SK-N-SH (cell line): ENCODE measurements at regions not wholly inside any gene's neighbourhood (a gene's known extent, or its start where the extent isn't known, plus 50 kb on each side); places are given as distances from the start of the nearest gene placed in this dataset.

Experiments used
- CTCF ChIA-PET: fragments of 300-600, 350-600 bp; formaldehyde crosslinking; extraction: SDS; loops from one replicate; lab custom pipeline; 2021; lab: Yijun Ruan, JAX
- POLR2A ChIA-PET: fragments of 350-600 bp; sonication (Branson Sonifier 250); formaldehyde crosslinking; extraction: SDS; loops from one replicate; lab custom pipeline; 2020; ENCODE audit warnings: antibody characterized with exemption, inconsistent platforms; lab: Yijun Ruan, JAX
- DNase-seq: peaks from one replicate; pipeline ENCODE4 v3.0.0; 2012
- H2AFZ ChIP-seq: fragments of 200-600 bp; sonication (generic); 2 replicates; pipeline ENCODE4 v1.8.1; 2016; ENCODE audit warnings: antibody characterized with exemption, mild to moderate bottlenecking, low read depth
- H3F3A ChIP-seq: fragments of 200-600 bp; sonication (generic); replicated peaks from 2 replicates; pipeline ENCODE3; 2016; ENCODE audit warnings: antibody characterized with exemption, mild to moderate bottlenecking; ENCODE audit not compliant: insufficient read depth
- H3K27ac ChIP-seq, 2 experiments: fragments of 200-500 bp in 1 of 2; fragments of 200-600 bp in 1 of 2; sonication (Bioruptor generic) in 1 of 2; sonication (generic), shearing (Covaris generic) in 1 of 2; 2 replicates each; pipeline versions ENCODE4 v1.5.1 to v1.6.1; 2014 to 2016; ENCODE audit warnings: low read depth in 2 of 2, inconsistent platforms in 1 of 2, low read length in 1 of 2, mild to moderate bottlenecking in 1 of 2, mixed read lengths in 1 of 2
- H3K27me3 ChIP-seq: fragments of 200-600 bp; sonication (generic), shearing (Covaris generic); 2 replicates; pipeline ENCODE4 v1.6.1; 2016; ENCODE audit warnings: mixed run types; ENCODE audit not compliant: insufficient read depth
- H3K36me3 ChIP-seq, 2 experiments: fragments of 200-500 bp in 1 of 2; fragments of 200-600 bp in 1 of 2; sonication (Bioruptor generic) in 1 of 2; sonication (generic) in 1 of 2; replicated peaks in 1 of 2; 2 replicates each; pipeline versions ENCODE3 to v1.5.1; 2014 to 2016; ENCODE audit warnings: low read length in 1 of 2, mild to moderate bottlenecking in 1 of 2; ENCODE audit not compliant: insufficient read depth in 2 of 2, control insufficient read depth in 1 of 2
- H3K4me1 ChIP-seq, 2 experiments: fragments of 200-500 bp in 1 of 2; fragments of 200-600 bp in 1 of 2; sonication (Bioruptor generic) in 1 of 2; sonication (generic), shearing (Covaris generic) in 1 of 2; 2 replicates each; pipeline versions ENCODE4 v1.5.1 to v1.6.1; 2014 to 2016; ENCODE audit warnings: low read depth in 1 of 2, low read length in 1 of 2, mixed run types in 1 of 2; ENCODE audit not compliant: insufficient read depth in 2 of 2, control insufficient read depth in 1 of 2
- H3K4me2 ChIP-seq: fragments of 200-600 bp; sonication (generic), shearing (Covaris generic); 2 replicates; pipeline ENCODE4 v1.6.1; 2017; ENCODE audit warnings: mixed run types
- H3K4me3 ChIP-seq, 2 experiments: fragments of 200-500 bp in 1 of 2; fragments of 200-600 bp in 1 of 2; sonication (Bioruptor generic) in 1 of 2; sonication (generic), shearing (Covaris generic) in 1 of 2; 2 replicates each; pipeline versions ENCODE4 v1.5.1 to v1.8.1; 2014 to 2016; ENCODE audit warnings: low read depth in 2 of 2, inconsistent platforms in 1 of 2, low read length in 1 of 2, mild to moderate bottlenecking in 1 of 2, mixed read lengths in 1 of 2, moderate library complexity in 1 of 2
- H3K79me2 ChIP-seq: fragments of 200-600 bp; sonication (generic); 2 replicates; pipeline ENCODE4 v1.8.1; 2017; ENCODE audit warnings: mild to moderate bottlenecking; ENCODE audit not compliant: insufficient read depth
- H3K9ac ChIP-seq: fragments of 200-600 bp; sonication (generic); 2 replicates; pipeline ENCODE4 v1.6.1; 2017; ENCODE audit warnings: mixed run types
- H3K9me2 ChIP-seq: fragments of 200-600 bp; sonication (generic); 2 replicates; pipeline ENCODE4 v1.6.1; 2017; ENCODE audit warnings: mixed run types
- H3K9me3 ChIP-seq: fragments of 200-600 bp; sonication (generic); 2 replicates; pipeline ENCODE4 v1.6.1; 2017; ENCODE audit warnings: mixed run types, mild to moderate bottlenecking, moderate library complexity
- H4K20me1 ChIP-seq: fragments of 200-600 bp; sonication (generic); 2 replicates; pipeline ENCODE4 v1.6.1; 2017; ENCODE audit warnings: mild to moderate bottlenecking, mixed run types; ENCODE audit not compliant: insufficient read depth
- CHD2 ChIP-seq: fragments of 150-350 bp; IDR thresholded peaks from 2 replicates; pipeline ENCODE4 v1.6.1; 2018; ENCODE audit warnings: low read length; ENCODE audit not compliant: partially characterized antibody
- EP300 ChIP-seq, 2 experiments: IDR thresholded peaks; 2 replicates each; pipeline versions ENCODE4 v1.4.0 to v1.6.1; 2012; ENCODE audit warnings: borderline replicate concordance in 1 of 2, low read depth in 1 of 2, low read length in 1 of 2
- EZH2phosphoT487 ChIP-seq: fragments of 200-600 bp; sonication (generic); IDR thresholded peaks from 2 replicates; pipeline ENCODE4 v1.6.1; 2017; ENCODE audit warnings: low read depth, mixed run types, mild to moderate bottlenecking, antibody characterized with exemption, moderate library complexity, borderline replicate concordance
- FOXJ3 ChIP-seq: sonication (generic); formaldehyde crosslinking; IDR thresholded peaks from 2 replicates; pipeline ENCODE4 v1.5.1; 2020; ENCODE audit warnings: mild to moderate bottlenecking, missing genetic modification reagents
- GABPA ChIP-seq: IDR thresholded peaks from 2 replicates; pipeline ENCODE4 v1.4.0; 2012; ENCODE audit warnings: low read depth, mild to moderate bottlenecking
- GATA2 ChIP-seq: sonication (generic); formaldehyde crosslinking; IDR thresholded peaks from 2 replicates; pipeline ENCODE4 v1.5.0; 2020; ENCODE audit warnings: mild to moderate bottlenecking, missing genetic modification reagents
- MEF2A ChIP-seq: IDR thresholded peaks from 2 replicates; pipeline ENCODE4 v1.4.0; 2012; ENCODE audit warnings: low read depth, borderline replicate concordance
- MXI1 ChIP-seq: IDR thresholded peaks from 2 replicates; pipeline ENCODE4 v1.6.1; 2012; ENCODE audit warnings: mild to moderate bottlenecking, low read depth, low read length, improper control_type of control experiment
- POLR2AphosphoS5 ChIP-seq: IDR thresholded peaks from 2 replicates; pipeline ENCODE4 v1.6.1; 2012; ENCODE audit warnings: low read depth, low read length
- RFX5 ChIP-seq: IDR thresholded peaks from 2 replicates; pipeline ENCODE4 v1.6.1; 2012; ENCODE audit warnings: mild to moderate bottlenecking, improper control_type of control experiment, low read length
- RXRA ChIP-seq: IDR thresholded peaks from 2 replicates; pipeline ENCODE4 v1.4.0; 2012; ENCODE audit warnings: low read depth, mild to moderate bottlenecking, borderline replicate concordance
- TAF1 ChIP-seq: IDR thresholded peaks from 2 replicates; pipeline ENCODE4 v1.6.1; 2012; ENCODE audit warnings: low read depth, mild to moderate bottlenecking, low read length, moderate library complexity, borderline replicate concordance
- YY1 ChIP-seq: IDR thresholded peaks from 2 replicates; pipeline ENCODE4 v1.4.0; 2012; ENCODE audit warnings: low read depth, mild to moderate bottlenecking
- WGBS: methylation state at CpG from one replicate; pipeline ENCODE4 v1.1.6; 2017; ENCODE audit warnings: low lambda C conversion rate; 5-methylcytosine and 5-hydroxymethylcytosine counted together
- TF ChIP-seq, protein P1 (sequence below): fragments of 150-350 bp; IDR thresholded peaks from 2 replicates; pipeline ENCODE4 v1.6.1; 2017; ENCODE audit warnings: antibody characterized with exemption, low read length, low read depth, borderline replicate concordance
- TF ChIP-seq, protein P2 (sequence below): IDR thresholded peaks from 2 replicates; pipeline ENCODE4 v1.4.0; 2012; ENCODE audit warnings: low read depth, borderline replicate concordance
- TF ChIP-seq, protein P3 (sequence below): IDR thresholded peaks from 2 replicates; pipeline ENCODE4 v1.6.1; 2012; ENCODE audit warnings: mild to moderate bottlenecking, low read depth, low read length, moderate library complexity
- TF ChIP-seq, protein P4 (sequence below): IDR thresholded peaks from 2 replicates; pipeline ENCODE4 v1.4.0; 2012; ENCODE audit warnings: low read depth
- TF ChIP-seq, protein P5 (sequence below): fragments of 200-600 bp; sonication (generic); IDR thresholded peaks from 2 replicates; pipeline ENCODE4 v1.6.1; 2017; ENCODE audit warnings: antibody characterized with exemption, mild to moderate bottlenecking, moderate library complexity

DNA sequence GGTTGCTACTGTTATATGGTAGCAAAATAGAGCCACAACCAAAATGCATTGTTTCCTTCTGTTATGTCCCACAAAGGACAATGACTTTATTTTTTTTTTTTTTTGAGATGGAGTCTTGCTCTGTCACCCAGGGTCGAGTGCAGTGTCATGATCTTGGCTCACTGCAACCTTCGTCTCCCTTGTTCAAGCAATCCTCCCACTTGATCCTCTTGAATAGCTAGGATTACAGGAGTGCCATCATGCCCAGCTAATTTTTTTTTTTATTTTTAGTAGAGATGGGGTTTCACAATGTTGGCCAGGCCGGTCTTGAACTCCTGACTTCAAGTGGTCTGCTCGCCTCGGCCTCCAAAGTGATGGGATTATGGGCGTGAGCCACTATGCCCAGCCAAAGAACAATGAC, 527.7 kb upstream of the SGCD start:
- Histone ChIP-seq H3K27ac (no peak overlapping the region), H3K9me2 (no peaks in the 10 kb centered on the region), H3K27me3 (no peaks in the 10 kb centered on the region), H3F3A (no peaks in the 10 kb centered on the region), H3K9ac (no peak overlapping the region), H3K79me2 (no peaks in the 10 kb centered on the region), H3K4me2 (no peak overlapping the region), H3K4me1 (no peaks in the 10 kb centered on the region), H3K36me3 (no peaks in the 10 kb centered on the region), H3K4me3 (no peak overlapping the region), H4K20me1 (no peaks in the 10 kb centered on the region), H2AFZ (no peak overlapping the region), H3K9me3 (peaks cover 9% of the 10 kb centered on the region)
- ChIA-PET CTCF (no interaction called here), POLR2A (no interaction called here)
- WGBS: 17% methylated on average over 6 of the region's 6 CpGs
- DNase-seq: no peak
- TF ChIP-seq, protein P1, sequence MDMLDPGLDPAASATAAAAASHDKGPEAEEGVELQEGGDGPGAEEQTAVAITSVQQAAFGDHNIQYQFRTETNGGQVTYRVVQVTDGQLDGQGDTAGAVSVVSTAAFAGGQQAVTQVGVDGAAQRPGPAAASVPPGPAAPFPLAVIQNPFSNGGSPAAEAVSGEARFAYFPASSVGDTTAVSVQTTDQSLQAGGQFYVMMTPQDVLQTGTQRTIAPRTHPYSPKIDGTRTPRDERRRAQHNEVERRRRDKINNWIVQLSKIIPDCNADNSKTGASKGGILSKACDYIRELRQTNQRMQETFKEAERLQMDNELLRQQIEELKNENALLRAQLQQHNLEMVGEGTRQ: no peak
- TF ChIP-seq EZH2phosphoT487 (no peak), EP300 (IDR thresholded peaks at IDR 0.05; ENCODE audit: borderline replicate concordance in 1 of 2, low read depth in 1 of 2, low read length in 1 of 2) (no peak), RFX5 (no peak), POLR2AphosphoS5 (no peak), GABPA (no peak), CHD2 (no peak), FOXJ3 (no peak), RXRA (no peak), GATA2 (no peak), YY1 (no peak), TAF1 (no peak), MEF2A (no peak), MXI1 (no peak)
- TF ChIP-seq, protein P2, sequence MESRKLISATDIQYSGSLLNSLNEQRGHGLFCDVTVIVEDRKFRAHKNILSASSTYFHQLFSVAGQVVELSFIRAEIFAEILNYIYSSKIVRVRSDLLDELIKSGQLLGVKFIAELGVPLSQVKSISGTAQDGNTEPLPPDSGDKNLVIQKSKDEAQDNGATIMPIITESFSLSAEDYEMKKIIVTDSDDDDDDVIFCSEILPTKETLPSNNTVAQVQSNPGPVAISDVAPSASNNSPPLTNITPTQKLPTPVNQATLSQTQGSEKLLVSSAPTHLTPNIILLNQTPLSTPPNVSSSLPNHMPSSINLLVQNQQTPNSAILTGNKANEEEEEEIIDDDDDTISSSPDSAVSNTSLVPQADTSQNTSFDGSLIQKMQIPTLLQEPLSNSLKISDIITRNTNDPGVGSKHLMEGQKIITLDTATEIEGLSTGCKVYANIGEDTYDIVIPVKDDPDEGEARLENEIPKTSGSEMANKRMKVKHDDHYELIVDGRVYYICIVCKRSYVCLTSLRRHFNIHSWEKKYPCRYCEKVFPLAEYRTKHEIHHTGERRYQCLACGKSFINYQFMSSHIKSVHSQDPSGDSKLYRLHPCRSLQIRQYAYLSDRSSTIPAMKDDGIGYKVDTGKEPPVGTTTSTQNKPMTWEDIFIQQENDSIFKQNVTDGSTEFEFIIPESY: no peak
- TF ChIP-seq, protein P3, sequence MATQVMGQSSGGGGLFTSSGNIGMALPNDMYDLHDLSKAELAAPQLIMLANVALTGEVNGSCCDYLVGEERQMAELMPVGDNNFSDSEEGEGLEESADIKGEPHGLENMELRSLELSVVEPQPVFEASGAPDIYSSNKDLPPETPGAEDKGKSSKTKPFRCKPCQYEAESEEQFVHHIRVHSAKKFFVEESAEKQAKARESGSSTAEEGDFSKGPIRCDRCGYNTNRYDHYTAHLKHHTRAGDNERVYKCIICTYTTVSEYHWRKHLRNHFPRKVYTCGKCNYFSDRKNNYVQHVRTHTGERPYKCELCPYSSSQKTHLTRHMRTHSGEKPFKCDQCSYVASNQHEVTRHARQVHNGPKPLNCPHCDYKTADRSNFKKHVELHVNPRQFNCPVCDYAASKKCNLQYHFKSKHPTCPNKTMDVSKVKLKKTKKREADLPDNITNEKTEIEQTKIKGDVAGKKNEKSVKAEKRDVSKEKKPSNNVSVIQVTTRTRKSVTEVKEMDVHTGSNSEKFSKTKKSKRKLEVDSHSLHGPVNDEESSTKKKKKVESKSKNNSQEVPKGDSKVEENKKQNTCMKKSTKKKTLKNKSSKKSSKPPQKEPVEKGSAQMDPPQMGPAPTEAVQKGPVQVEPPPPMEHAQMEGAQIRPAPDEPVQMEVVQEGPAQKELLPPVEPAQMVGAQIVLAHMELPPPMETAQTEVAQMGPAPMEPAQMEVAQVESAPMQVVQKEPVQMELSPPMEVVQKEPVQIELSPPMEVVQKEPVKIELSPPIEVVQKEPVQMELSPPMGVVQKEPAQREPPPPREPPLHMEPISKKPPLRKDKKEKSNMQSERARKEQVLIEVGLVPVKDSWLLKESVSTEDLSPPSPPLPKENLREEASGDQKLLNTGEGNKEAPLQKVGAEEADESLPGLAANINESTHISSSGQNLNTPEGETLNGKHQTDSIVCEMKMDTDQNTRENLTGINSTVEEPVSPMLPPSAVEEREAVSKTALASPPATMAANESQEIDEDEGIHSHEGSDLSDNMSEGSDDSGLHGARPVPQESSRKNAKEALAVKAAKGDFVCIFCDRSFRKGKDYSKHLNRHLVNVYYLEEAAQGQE: no peak
- TF ChIP-seq, protein P4, sequence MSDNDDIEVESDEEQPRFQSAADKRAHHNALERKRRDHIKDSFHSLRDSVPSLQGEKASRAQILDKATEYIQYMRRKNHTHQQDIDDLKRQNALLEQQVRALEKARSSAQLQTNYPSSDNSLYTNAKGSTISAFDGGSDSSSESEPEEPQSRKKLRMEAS: no peak
- TF ChIP-seq, protein P5, sequence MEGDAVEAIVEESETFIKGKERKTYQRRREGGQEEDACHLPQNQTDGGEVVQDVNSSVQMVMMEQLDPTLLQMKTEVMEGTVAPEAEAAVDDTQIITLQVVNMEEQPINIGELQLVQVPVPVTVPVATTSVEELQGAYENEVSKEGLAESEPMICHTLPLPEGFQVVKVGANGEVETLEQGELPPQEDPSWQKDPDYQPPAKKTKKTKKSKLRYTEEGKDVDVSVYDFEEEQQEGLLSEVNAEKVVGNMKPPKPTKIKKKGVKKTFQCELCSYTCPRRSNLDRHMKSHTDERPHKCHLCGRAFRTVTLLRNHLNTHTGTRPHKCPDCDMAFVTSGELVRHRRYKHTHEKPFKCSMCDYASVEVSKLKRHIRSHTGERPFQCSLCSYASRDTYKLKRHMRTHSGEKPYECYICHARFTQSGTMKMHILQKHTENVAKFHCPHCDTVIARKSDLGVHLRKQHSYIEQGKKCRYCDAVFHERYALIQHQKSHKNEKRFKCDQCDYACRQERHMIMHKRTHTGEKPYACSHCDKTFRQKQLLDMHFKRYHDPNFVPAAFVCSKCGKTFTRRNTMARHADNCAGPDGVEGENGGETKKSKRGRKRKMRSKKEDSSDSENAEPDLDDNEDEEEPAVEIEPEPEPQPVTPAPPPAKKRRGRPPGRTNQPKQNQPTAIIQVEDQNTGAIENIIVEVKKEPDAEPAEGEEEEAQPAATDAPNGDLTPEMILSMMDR: no peak
